Heart left ventricle (tissue), 13 donors: ENCODE measurements at regions not wholly inside any gene's neighbourhood (a gene's known extent, or its start where the extent isn't known, plus 50 kb on each side); places are given as distances from the start of the nearest gene placed in this dataset.

ENCODE experiments used
- POLR2A ChIP-seq, 2 donors: fragments of 450-650 bp; IDR thresholded peaks; one replicate each; pipeline ENCODE4 v1.6.1; 2017; ENCODE audit warnings: antibody characterized with exemption in 2 of 2, mild to moderate bottlenecking in 2 of 2, moderate library complexity in 2 of 2
- TF ChIP-seq, protein P1 (sequence below), 12 donors: fragments of 200-600 bp; sonication (generic) in 4 of 12; IDR thresholded peaks; one replicate each; pipeline versions ENCODE4 v1.5.0 to v1.8.0; 2018 to 2022; ENCODE audit warnings: antibody characterized with exemption in 12 of 12, mild to moderate bottlenecking in 5 of 12
- donor health status: ischemic (EF 13 %, LVEDD 7.1; RV severe dilation, severe dysfunction).
- donor health status: DM: no; HTN: yes; CAD: no.
- donor health status: DM: no; HTN: no; CAD: no.
- donor health status: ischemic (EF 25% LVEDD 6.9; RV normal size, moderate dysfunction).
- donor health status: ischemic (EF 25% LVEDD 5.7; RV mildly dilated, moderate dysfunction).
- donor health status: ischemic (EF 35%, LVEDD 5.7; RV mildly dilated, moderate dysfunction).
- donor health status: nonischemic (EF 11% LVEDD 7.7; RV severe dilation, severe dysfunction).
- donor health status: DM: yes; HTN: yes; CAD: no.
- donor health status: PGD.
- donor health status: ischemic (EF 29% LVEDD 5.4; RV normal size, mild dysfunction).
- donor health status: nonischemic (EF 23%, LVEDD 6.1; RV moderate dilation, normal function).

DNA sequence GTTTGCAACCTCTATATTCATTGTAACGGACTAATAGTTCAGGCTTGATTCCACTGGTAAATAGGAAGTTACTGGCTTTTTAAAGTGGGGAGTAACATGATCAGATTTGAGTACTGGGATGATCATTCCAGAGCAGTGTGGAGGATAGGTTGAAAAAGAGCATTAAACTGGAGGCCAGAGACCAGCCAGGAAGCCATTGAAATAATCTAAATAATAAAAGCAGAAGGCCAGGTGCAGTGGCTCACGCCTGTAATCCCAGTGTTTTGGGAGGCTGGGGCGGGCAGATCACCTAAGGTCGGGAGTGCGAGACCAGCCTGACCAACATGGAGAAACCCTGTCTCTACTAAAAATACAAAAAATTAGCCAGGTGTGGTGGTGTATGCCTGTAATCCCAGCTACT lies 56.0 kb upstream of the MSX2 start:
- TF ChIP-seq POLR2A (IDR thresholded peaks at IDR 0.05), result no peak
- TF ChIP-seq, protein P1, sequence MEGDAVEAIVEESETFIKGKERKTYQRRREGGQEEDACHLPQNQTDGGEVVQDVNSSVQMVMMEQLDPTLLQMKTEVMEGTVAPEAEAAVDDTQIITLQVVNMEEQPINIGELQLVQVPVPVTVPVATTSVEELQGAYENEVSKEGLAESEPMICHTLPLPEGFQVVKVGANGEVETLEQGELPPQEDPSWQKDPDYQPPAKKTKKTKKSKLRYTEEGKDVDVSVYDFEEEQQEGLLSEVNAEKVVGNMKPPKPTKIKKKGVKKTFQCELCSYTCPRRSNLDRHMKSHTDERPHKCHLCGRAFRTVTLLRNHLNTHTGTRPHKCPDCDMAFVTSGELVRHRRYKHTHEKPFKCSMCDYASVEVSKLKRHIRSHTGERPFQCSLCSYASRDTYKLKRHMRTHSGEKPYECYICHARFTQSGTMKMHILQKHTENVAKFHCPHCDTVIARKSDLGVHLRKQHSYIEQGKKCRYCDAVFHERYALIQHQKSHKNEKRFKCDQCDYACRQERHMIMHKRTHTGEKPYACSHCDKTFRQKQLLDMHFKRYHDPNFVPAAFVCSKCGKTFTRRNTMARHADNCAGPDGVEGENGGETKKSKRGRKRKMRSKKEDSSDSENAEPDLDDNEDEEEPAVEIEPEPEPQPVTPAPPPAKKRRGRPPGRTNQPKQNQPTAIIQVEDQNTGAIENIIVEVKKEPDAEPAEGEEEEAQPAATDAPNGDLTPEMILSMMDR (IDR thresholded peaks at IDR 0.05), result no peak
